ENCODE measurements at regions not wholly inside any gene's neighbourhood (a gene's known extent, or its start where the extent isn't known, plus 50 kb on each side); places are given as distances from the start of the nearest gene placed in this dataset.

DNA sequence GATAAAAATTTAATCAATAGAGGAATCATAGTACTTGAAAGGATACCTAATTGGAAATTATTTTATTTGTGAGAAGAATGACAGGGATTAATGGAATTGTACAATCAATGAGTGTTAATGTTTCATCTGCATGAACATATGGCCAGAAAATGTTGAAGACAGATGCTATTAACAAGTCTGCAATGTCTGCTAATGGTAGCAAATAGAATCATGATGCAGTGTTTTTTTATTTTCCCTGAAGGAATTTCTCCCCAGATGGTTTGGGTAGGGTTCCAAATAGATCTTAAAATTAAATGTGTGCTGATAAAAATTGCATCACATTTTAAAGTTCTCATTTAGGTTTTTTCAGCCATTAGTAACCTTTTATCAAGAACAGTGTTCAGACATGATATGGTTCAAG is 291.3 kb upstream of the TRAM1L1 start:
- Mint-ChIP-seq H3K9me3 (ENCODE audit: unreplicated experiment) (no peaks in the 10 kb centered on the region), H3K36me3 (ENCODE audit: insufficient read depth, unreplicated experiment) (no peaks in the 10 kb centered on the region), H3K4me1 (ENCODE audit: insufficient read depth, unreplicated experiment) (no peaks in the 10 kb centered on the region), H3K27ac (ENCODE audit: low read depth, unreplicated experiment) (no peak overlapping the region), H3K27me3 (ENCODE audit: insufficient read depth, unreplicated experiment) (no peaks in the 10 kb centered on the region), H3K4me3 (ENCODE audit: unreplicated experiment) (no peak overlapping the region)
- TF ChIP-seq, protein P1, sequence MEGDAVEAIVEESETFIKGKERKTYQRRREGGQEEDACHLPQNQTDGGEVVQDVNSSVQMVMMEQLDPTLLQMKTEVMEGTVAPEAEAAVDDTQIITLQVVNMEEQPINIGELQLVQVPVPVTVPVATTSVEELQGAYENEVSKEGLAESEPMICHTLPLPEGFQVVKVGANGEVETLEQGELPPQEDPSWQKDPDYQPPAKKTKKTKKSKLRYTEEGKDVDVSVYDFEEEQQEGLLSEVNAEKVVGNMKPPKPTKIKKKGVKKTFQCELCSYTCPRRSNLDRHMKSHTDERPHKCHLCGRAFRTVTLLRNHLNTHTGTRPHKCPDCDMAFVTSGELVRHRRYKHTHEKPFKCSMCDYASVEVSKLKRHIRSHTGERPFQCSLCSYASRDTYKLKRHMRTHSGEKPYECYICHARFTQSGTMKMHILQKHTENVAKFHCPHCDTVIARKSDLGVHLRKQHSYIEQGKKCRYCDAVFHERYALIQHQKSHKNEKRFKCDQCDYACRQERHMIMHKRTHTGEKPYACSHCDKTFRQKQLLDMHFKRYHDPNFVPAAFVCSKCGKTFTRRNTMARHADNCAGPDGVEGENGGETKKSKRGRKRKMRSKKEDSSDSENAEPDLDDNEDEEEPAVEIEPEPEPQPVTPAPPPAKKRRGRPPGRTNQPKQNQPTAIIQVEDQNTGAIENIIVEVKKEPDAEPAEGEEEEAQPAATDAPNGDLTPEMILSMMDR (IDR thresholded peaks at IDR 0.05; ENCODE audit: unreplicated experiment): no peak
- DNase-seq (ENCODE audit: unreplicated experiment): no peak
- CTCF ChIA-PET: no interaction called here
- no TSS peak for BruUV-seq (replicated peaks)
- intact Hi-C loops (cut with micrococcal nuclease): no loop called here
- POLR2A ChIA-PET: no interaction called here

DNA sequence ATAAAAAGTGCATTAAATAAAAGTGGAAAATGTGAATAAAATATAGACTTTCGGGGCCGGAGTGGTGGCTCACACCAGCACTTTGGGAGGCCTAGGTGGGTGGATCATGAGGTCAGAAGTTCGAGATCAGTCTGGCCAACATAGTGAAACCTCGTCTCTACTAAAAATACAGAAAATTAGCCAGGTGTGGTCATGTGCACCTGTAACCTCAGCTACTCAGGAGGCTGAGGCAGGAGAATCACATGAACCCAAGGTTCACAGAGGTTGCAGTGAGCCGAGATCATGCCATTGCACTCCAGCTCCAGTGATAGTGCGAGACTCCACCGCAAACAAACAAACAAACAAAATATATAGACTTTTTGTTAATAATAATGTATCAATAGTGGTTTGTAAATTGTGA is 293.6 kb upstream of the TRAM1L1 start:
- TF ChIP-seq, protein P1 (IDR thresholded peaks at IDR 0.05; ENCODE audit: unreplicated experiment): no peak
- H3K9me3 Mint-ChIP-seq (ENCODE audit: unreplicated experiment): no peaks in the 10 kb centered on the region
- H3K36me3 Mint-ChIP-seq (ENCODE audit: insufficient read depth, unreplicated experiment): no peaks in the 10 kb centered on the region
- no peaks in the 10 kb centered on the region for H3K27me3 Mint-ChIP-seq (ENCODE audit: insufficient read depth, unreplicated experiment)
- no peak overlapping the region for H3K4me3 Mint-ChIP-seq (ENCODE audit: unreplicated experiment)
- POLR2A ChIA-PET: no interaction called here
- no peak for DNase-seq (ENCODE audit: unreplicated experiment)
- no TSS peak for BruUV-seq (replicated peaks)
- intact Hi-C loops (cut with micrococcal nuclease): no loop called here
- no peaks in the 10 kb centered on the region for H3K4me1 Mint-ChIP-seq (ENCODE audit: insufficient read depth, unreplicated experiment)
- no peak overlapping the region for H3K27ac Mint-ChIP-seq (ENCODE audit: low read depth, unreplicated experiment)
- CTCF ChIA-PET: no interaction called here

DNA sequence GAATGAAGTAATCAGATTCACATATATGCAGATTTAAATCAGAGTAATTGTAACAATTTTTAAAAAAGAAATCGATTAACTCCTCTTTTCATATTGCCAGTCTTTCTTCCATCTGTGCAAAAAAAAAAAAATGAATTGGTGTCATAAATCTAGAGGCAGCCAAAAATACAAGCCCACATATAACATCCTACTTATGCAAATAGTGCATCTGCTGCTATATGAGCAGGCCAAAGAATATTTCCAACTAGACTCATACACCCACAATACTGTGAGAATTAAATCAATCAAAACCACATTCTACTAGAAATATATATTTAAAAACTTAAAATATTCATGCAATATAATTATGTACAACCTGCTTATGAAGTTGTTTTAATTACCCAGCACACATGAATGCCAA is 298.1 kb upstream of the TRAM1L1 start:
- Mint-ChIP-seq H3K4me3 (ENCODE audit: unreplicated experiment) (no peak overlapping the region), H3K27me3 (ENCODE audit: insufficient read depth, unreplicated experiment) (no peaks in the 10 kb centered on the region), H3K27ac (ENCODE audit: low read depth, unreplicated experiment) (no peak overlapping the region), H3K9me3 (ENCODE audit: unreplicated experiment) (no peaks in the 10 kb centered on the region), H3K4me1 (ENCODE audit: insufficient read depth, unreplicated experiment) (peaks cover 3% of the 10 kb centered on the region), H3K36me3 (ENCODE audit: insufficient read depth, unreplicated experiment) (no peaks in the 10 kb centered on the region)
- no peak for DNase-seq (ENCODE audit: unreplicated experiment)
- ChIA-PET CTCF (no interaction called here), POLR2A (no interaction called here)
- TF ChIP-seq, protein P1 (IDR thresholded peaks at IDR 0.05; ENCODE audit: unreplicated experiment): no peak
- no TSS peak for BruUV-seq (replicated peaks)
- intact Hi-C loops (cut with micrococcal nuclease): no loop called here

DNA sequence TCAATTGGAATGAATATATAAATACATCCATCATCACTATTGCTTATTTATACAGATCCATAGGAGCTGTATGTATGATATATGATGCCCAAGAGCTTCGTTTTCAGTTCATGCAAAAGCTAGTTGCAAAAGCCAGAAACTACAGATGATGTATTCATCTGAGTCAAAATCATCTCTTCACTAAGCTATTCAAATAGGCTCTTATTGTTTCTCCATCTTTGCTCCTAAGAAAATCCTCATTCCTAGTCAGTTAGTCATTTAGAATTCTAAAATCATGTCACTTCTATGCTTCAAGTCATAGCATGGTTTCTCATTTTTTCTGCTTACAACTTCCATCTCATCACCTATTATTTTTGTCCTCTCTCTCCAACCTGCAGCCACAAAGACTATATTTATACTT is 300.1 kb upstream of the TRAM1L1 start:
- TF ChIP-seq, protein P1 (IDR thresholded peaks at IDR 0.05; ENCODE audit: unreplicated experiment): no peak
- CTCF ChIA-PET: interaction anchor here (0.7 kb wide), 1 partner anchor 862 kb away, joined by 3 read pairs; no protein-coding TSS in a partner anchor
- no peaks in the 10 kb centered on the region for H3K36me3 Mint-ChIP-seq (ENCODE audit: insufficient read depth, unreplicated experiment)
- H3K4me3 Mint-ChIP-seq (ENCODE audit: unreplicated experiment): no peak overlapping the region
- DNase-seq (ENCODE audit: unreplicated experiment): no peak
- H3K27ac Mint-ChIP-seq (ENCODE audit: low read depth, unreplicated experiment): no peak overlapping the region
- intact Hi-C loops (cut with micrococcal nuclease): no loop called here
- H3K9me3 Mint-ChIP-seq (ENCODE audit: unreplicated experiment): no peaks in the 10 kb centered on the region
- BruUV-seq (replicated peaks): no TSS peak
- no peaks in the 10 kb centered on the region for H3K27me3 Mint-ChIP-seq (ENCODE audit: insufficient read depth, unreplicated experiment)
- POLR2A ChIA-PET: no interaction called here
- H3K4me1 Mint-ChIP-seq (ENCODE audit: insufficient read depth, unreplicated experiment): peaks cover 3% of the 10 kb centered on the region

Measured in MCF 10A (cell line).